Memory B cell (primary cell): ENCODE measurements at regions not wholly inside any gene's neighbourhood (a gene's known extent, or its start where the extent isn't known, plus 50 kb on each side); places are given as distances from the start of the nearest gene placed in this dataset.
A peak's percentile ranks its signal among the peaks of the same experiment; 100 is the strongest.

Source experiments
- ATAC-seq: fragments of 150-1000 bp; cut with Tn5 transposase; 2 replicates; pipeline ENCODE4 v1.10.0; 2021; ENCODE audit warnings: low read depth, mild to moderate bottlenecking, moderate library complexity
- DNase-seq, 2 donors: peaks; one replicate each; pipeline ENCODE4 v3.0.0; 2022; ENCODE audit warnings: low spot score in 2 of 2
- H3K27ac Mint-ChIP-seq: one replicate; pipeline ENCODE4 v1.8.0; 2022; ENCODE audit warnings: mild to moderate bottlenecking, moderate library complexity, mixed read lengths
- H3K27me3 Mint-ChIP-seq: one replicate; pipeline ENCODE4 v1.8.0; 2022; ENCODE audit warnings: mixed read lengths
- H3K36me3 Mint-ChIP-seq: one replicate; pipeline ENCODE4 v1.8.0; 2022; ENCODE audit warnings: mild to moderate bottlenecking, mixed read lengths
- H3K4me1 Mint-ChIP-seq: one replicate; pipeline ENCODE4 v1.8.0; 2022; ENCODE audit warnings: mixed read lengths
- H3K4me3 Mint-ChIP-seq: one replicate; pipeline ENCODE4 v1.8.0; 2022; ENCODE audit warnings: mild to moderate bottlenecking, moderate library complexity, mixed read lengths
- H3K9me3 Mint-ChIP-seq: one replicate; pipeline ENCODE4 v1.8.0; 2022; ENCODE audit warnings: mixed read lengths

DNA sequence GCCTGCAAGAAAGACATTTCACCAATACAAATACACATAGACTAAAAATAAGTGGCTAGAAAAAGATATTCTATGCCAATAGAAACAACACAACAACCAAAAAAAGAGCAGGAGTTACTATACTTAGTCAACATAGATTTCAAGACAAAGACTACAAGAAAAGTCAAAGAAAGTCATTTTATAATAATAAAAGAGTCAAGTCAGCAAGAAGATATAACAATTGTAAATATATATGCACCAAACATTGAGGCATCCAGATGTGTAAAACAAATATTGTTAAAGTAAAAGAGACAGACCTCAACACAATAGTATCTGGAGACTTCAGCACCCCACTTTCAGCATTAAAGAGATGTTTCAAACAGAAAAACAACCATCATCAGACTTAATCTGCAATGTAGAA, 104.6 kb downstream of the AMY1C start:
- no peak for ATAC-seq
- Mint-ChIP-seq H3K27me3 (no peaks in the 10 kb centered on the region), H3K4me1 (no peaks in the 10 kb centered on the region), H3K36me3 (no peaks in the 10 kb centered on the region), H3K27ac (no peak overlapping the region), H3K4me3 (no peak overlapping the region), H3K9me3 (peaks cover 7% of the 10 kb centered on the region)
- DNase-seq, result no peak

DNA sequence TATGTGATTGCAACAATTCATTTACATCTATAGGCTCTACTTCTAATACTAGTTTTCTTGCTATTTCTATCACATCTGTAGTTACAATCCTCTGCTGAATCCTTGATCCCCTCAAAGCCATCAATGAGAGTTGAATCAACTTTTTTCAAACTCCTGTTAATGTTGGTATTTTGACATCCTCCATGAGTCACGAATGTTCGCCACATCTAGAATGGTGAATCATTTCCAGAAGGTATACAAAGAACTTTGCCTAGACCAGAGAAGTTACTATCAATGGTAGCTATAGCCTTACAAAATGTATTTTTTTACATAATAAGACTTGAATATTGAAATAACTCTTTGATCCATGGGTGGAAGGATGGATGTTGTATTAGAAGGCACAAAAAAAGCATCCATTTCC, 110.0 kb downstream of the AMY1C start:
- ATAC-seq (no peak), DNase-seq (no peak)
- no peak overlapping the region for H3K4me3 Mint-ChIP-seq
- H3K9me3 Mint-ChIP-seq, result peaks cover 4% of the 10 kb centered on the region
- no peak overlapping the region for H3K27ac Mint-ChIP-seq
- H3K27me3 Mint-ChIP-seq, result no peaks in the 10 kb centered on the region
- no peaks in the 10 kb centered on the region for H3K36me3 Mint-ChIP-seq
- H3K4me1 Mint-ChIP-seq, result no peaks in the 10 kb centered on the region

DNA sequence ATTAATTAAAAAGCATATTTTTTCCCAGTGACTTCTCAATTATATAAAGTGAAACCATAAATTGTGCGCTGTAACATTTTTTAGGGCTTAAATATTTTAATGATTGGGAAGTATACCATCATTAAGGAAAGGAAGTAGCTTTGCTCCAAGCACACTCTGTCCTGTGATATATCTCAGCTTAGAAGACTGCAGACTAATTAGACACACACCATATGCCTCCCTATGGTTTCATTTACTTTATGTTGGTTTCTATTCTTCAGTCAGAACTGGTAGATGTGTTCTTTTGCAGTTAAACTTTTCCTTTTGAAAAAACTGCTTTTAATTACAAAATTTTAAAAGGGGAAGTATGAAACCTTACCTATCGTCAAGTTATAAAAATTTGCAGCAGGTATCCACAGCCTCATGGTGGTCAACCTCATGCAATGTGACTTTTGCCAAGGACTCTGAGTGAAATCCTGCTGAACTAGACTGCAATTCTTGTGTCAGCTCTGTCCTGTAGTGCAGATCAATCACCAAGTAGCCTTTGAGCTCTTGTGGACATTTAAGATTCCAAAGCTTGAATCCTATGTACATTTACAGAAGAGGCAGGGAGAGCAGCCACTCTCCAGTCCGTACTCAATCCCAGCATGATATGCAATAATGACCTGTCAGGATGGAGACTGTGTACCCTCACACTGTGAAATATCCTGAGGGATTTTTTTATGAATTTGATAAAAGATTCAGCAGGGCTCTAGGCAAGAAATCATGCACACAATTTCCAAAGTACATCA, 149.1 kb downstream of the AMY1C start:
- DNase-seq (no peak), ATAC-seq (no peak)
- H3K27me3 Mint-ChIP-seq, result peaks cover 1% of the 10 kb centered on the region
- no peaks in the 10 kb centered on the region for H3K9me3 Mint-ChIP-seq
- H3K36me3 Mint-ChIP-seq, result no peaks in the 10 kb centered on the region
- no peak overlapping the region for H3K27ac Mint-ChIP-seq
- H3K4me3 Mint-ChIP-seq, result no peak overlapping the region
- no peaks in the 10 kb centered on the region for H3K4me1 Mint-ChIP-seq

DNA sequence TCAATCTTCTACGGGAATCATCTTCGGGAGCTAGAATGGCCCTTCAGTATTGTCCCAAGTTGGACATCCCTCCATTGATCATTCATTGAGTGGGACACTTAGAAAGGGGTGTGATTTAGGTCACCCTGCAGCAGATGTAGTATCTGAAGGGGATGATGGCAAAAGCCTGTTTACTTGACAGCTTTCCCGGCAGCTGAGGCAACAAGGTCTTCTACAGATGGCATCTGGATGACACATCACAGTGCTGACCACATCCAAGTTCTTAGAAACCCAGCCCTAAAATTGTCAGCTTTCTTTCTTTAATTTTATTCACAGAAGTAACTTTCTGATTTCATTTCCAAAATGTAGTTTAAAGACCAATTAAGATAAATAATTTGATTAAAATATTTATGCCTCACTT, 150.3 kb downstream of the AMY1C start:
- Mint-ChIP-seq H3K36me3 (no peaks in the 10 kb centered on the region), H3K4me3 (no peak overlapping the region), H3K9me3 (no peaks in the 10 kb centered on the region), H3K27me3 (peaks cover 1% of the 10 kb centered on the region), H3K27ac (no peak overlapping the region), H3K4me1 (no peaks in the 10 kb centered on the region)
- ATAC-seq (no peak), DNase-seq (no peak)

DNA sequence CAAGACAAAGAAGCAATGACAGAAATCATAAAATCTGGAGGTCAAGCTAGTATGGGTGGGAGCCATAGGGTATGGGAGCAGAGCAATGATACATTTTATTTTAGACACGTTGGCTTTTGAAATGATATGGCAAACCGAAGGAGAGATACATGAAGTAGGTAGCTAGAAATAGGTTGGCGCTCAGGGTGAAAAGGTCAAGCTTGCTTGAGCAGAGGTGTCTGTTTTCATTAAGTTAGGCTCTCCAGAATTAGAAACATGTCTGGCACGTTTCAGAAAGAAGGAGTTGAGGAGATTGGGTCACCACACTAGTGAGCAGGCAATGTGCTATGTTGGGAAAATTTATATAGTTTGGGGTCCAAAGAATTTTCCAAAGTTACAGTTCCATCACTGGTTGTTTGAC, 151.4 kb downstream of the AMY1C start:
- Mint-ChIP-seq H3K4me3 (no peak overlapping the region), H3K9me3 (no peaks in the 10 kb centered on the region), H3K27ac (no peak overlapping the region), H3K36me3 (no peaks in the 10 kb centered on the region), H3K27me3 (peaks cover 1% of the 10 kb centered on the region), H3K4me1 (no peaks in the 10 kb centered on the region)
- ATAC-seq, result no peak
- DNase-seq, result no peak

DNA sequence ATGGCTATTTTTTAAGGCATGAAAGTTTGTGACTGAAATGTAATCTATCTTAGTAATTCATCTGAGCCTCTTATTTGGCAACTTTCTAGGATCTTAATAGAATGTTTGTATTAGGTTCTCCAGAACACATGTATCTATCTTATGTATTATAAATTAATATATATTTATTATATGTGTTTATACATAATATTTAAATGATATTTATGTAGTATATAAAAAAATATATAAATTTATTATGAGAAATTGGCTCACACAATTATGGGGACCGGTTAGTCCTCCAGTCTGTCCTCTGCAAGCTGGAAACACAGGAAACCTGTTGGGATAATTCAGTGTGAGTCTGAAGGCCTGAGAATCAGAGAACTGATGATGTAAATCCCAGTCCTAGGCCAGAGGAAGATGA, 155.7 kb downstream of the AMY1C start:
- Mint-ChIP-seq H3K4me1 (no peaks in the 10 kb centered on the region), H3K27me3 (peaks cover 1% of the 10 kb centered on the region), H3K27ac (no peak overlapping the region), H3K9me3 (no peaks in the 10 kb centered on the region), H3K36me3 (no peaks in the 10 kb centered on the region), H3K4me3 (no peak overlapping the region)
- ATAC-seq (no peak), DNase-seq (no peak)

DNA sequence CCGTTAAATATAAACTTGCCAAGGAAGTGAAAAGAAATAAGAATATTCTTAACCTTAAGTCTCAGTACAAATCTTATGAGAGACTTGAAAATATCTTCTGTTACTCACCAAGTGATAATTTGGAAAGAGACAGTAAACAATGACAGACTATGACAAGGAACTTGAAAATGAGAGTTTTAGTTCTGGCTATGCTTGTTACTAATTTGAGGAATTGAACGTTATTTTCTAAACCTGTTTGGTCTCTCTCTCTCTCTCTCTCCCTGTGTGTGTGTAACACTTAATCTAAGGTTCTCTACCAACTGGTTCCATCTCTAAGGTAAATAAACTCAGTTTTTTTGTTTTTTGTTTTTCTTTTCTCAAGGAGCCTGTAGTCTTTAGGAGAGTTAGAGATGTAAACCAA, 161.8 kb downstream of the AMY1C start:
- DNase-seq, result no peak
- no peaks in the 10 kb centered on the region for H3K4me1 Mint-ChIP-seq
- no peaks in the 10 kb centered on the region for H3K9me3 Mint-ChIP-seq
- H3K36me3 Mint-ChIP-seq, result no peaks in the 10 kb centered on the region
- no peak overlapping the region for H3K27ac Mint-ChIP-seq
- no peak overlapping the region for H3K4me3 Mint-ChIP-seq
- no peaks in the 10 kb centered on the region for H3K27me3 Mint-ChIP-seq
- ATAC-seq, result no peak

DNA sequence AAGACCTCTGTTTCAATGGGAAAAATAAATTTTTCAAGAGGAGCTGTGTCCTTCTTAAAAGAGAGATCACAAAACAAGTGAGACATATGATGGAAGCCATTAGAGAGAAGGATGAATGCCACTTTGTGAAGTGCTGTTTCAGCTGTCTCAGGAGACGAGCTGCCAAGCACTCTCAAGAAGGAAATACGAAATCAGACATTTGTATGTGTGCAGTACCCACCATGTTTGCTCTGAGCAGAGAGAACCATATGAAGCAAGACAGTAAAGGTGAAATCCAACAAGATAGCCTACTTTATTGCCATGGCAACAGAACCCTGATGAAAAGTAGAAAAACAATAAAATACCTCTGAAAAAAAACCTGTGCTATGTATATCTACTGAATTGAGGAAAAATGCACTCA, 168.1 kb downstream of the AMY1C start:
- no peak overlapping the region for H3K4me3 Mint-ChIP-seq
- no peak for DNase-seq
- no peaks in the 10 kb centered on the region for H3K27me3 Mint-ChIP-seq
- H3K27ac Mint-ChIP-seq, result no peak overlapping the region
- H3K9me3 Mint-ChIP-seq, result no peaks in the 10 kb centered on the region
- no peaks in the 10 kb centered on the region for H3K4me1 Mint-ChIP-seq
- no peak for ATAC-seq
- H3K36me3 Mint-ChIP-seq, result no peaks in the 10 kb centered on the region

DNA sequence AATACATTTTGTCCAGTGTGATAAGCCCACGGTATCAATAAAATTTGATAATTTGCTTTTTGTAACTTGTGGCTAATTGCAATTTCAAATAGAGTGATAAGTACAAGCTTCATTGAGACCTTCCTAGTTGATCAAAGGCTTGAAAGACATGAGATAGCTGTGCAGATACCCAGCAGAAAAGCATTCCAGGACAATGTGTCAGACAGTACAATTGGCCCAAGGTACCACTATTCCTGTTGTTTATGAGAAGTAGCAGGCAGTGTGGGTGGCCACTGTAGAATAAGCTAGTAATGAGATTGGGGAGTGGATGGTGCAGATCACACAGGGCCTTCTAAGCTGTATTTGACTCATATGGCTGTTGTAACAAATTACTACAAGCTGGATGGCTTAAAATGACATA, 182.2 kb downstream of the AMY1C start:
- DNase-seq (no peak), ATAC-seq (no peak)
- Mint-ChIP-seq H3K27me3 (no peaks in the 10 kb centered on the region), H3K4me1 (no peaks in the 10 kb centered on the region), H3K27ac (no peak overlapping the region), H3K4me3 (no peak overlapping the region), H3K9me3 (peaks cover 1% of the 10 kb centered on the region), H3K36me3 (no peaks in the 10 kb centered on the region)

DNA sequence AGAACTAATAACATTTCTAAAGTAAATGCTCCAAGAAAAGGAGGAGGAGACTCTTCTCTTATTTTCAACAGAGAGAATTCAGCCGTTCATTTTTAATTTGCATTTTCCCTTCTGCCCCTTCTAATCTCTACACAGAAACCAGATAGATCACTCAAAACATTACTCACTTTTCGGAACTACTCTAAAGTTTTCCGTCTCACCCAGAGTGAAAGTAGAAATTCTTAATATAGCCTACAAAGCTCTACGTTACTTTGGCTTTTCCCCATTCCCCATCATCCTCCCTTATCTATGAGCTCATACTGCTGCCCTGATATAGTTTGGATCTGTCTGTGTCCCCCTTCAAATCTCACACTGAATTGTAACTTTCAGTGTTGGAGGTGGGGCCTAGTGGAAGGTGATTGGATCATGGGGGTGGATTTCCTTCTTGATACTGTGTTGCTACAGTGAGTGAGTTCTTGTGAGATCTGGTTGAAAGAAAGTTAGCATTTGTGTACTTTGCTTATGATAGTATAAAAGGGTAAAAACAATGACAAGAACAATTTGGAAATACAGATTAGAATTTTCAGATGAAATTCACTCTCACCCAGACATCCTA, 188.2 kb downstream of the AMY1C start:
- ATAC-seq (peak; percentile 58), DNase-seq (no peak)
- no peaks in the 10 kb centered on the region for H3K27me3 Mint-ChIP-seq
- H3K36me3 Mint-ChIP-seq, result no peaks in the 10 kb centered on the region
- peak overlapping the region; percentile 75 for H3K4me3 Mint-ChIP-seq
- peak overlapping the region; percentile 89 for H3K27ac Mint-ChIP-seq
- H3K4me1 Mint-ChIP-seq, result peaks cover 10% of the 10 kb centered on the region
- peaks cover 1% of the 10 kb centered on the region for H3K9me3 Mint-ChIP-seq

DNA sequence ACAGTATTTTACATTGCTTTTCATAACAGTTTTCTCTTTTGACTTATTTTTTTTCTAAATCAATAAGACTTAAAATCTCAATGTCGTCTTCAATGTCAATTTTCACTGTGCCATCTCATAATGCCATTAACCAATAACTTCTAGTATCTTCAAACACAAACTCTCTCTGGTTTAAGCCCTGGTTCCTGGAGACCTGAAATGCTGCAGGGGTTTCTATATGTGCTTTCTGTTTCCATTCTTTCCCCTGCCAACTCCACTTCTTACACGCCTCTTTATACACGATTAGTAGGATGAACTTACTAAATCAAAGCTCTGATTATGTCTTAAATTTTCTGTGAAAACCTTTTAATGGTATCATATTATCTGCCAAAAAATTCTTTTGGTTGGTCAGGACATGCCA, 191.4 kb downstream of the AMY1C start:
- no peaks in the 10 kb centered on the region for H3K27me3 Mint-ChIP-seq
- H3K9me3 Mint-ChIP-seq, result no peaks in the 10 kb centered on the region
- H3K36me3 Mint-ChIP-seq, result no peaks in the 10 kb centered on the region
- ATAC-seq, result no peak
- DNase-seq, result no peak
- H3K4me3 Mint-ChIP-seq, result no peak overlapping the region
- peaks cover 10% of the 10 kb centered on the region for H3K4me1 Mint-ChIP-seq
- H3K27ac Mint-ChIP-seq, result no peak overlapping the region

DNA sequence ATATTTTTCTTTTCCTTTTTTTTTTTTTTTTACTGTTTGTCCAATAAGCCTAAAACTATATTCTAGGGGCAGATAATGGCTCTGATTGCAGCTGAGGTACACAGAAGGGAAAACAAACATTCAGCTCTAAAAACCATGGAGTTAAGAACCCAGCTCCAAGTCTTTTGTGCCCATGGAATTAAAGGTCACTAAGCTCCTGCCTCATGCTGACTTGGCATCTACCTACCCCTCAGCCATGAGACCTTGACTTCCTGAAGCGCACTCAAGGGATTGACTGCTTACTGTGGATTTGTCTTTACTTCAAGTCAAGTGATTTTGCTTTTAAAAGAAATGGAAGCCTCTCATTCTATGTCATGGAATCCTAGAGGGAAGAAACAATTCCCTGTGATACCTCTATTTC, 192.3 kb downstream of the AMY1C start:
- no peaks in the 10 kb centered on the region for H3K36me3 Mint-ChIP-seq
- no peak overlapping the region for H3K27ac Mint-ChIP-seq
- no peak overlapping the region for H3K4me3 Mint-ChIP-seq
- no peaks in the 10 kb centered on the region for H3K9me3 Mint-ChIP-seq
- H3K27me3 Mint-ChIP-seq, result no peaks in the 10 kb centered on the region
- DNase-seq (no peak), ATAC-seq (no peak)
- peaks cover 10% of the 10 kb centered on the region for H3K4me1 Mint-ChIP-seq

DNA sequence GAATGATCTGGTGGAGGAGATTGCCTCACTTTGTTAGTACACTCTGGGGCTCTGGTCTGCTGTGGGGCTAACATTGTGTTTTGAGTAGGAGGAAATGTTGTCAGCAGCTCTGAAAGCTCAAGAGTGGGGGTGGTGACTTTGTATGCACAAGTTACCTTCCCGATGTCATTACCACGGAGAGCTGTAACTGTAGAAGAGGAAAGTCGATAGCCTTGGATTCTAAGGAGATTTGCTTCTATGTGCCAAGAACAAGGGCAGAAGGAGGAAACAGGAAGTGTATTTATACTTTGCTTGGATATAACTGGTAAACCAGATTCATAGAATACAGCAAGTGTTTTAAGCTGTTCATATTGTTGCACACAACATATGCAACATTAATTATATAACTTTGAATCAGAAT, 196.1 kb downstream of the AMY1C start:
- Mint-ChIP-seq H3K27ac (no peak overlapping the region), H3K27me3 (no peaks in the 10 kb centered on the region), H3K9me3 (no peaks in the 10 kb centered on the region), H3K4me1 (peaks cover 3% of the 10 kb centered on the region), H3K36me3 (no peaks in the 10 kb centered on the region), H3K4me3 (no peak overlapping the region)
- DNase-seq (no peak), ATAC-seq (no peak)

DNA sequence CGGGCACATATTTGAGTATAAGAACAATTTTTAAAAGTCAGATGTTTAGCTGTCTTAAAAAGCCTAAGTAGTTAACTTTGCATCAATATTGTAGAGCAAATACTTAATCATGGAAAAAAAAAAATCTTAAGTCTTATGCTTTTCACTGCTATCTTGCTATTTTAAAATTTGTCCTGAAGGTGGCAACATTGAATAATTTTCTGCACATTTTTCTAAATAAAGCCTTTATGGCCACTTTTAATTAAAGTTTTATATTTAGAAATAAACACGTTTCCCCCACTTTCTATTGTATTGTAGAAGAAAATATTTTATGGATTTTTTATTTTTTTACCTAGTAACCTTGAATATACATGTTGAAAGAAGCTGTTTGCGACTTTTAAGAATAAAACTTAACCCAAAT, 198.8 kb downstream of the AMY1C start:
- Mint-ChIP-seq H3K9me3 (no peaks in the 10 kb centered on the region), H3K4me3 (no peak overlapping the region), H3K4me1 (no peaks in the 10 kb centered on the region), H3K36me3 (no peaks in the 10 kb centered on the region), H3K27ac (no peak overlapping the region), H3K27me3 (no peaks in the 10 kb centered on the region)
- no peak for ATAC-seq
- no peak for DNase-seq

DNA sequence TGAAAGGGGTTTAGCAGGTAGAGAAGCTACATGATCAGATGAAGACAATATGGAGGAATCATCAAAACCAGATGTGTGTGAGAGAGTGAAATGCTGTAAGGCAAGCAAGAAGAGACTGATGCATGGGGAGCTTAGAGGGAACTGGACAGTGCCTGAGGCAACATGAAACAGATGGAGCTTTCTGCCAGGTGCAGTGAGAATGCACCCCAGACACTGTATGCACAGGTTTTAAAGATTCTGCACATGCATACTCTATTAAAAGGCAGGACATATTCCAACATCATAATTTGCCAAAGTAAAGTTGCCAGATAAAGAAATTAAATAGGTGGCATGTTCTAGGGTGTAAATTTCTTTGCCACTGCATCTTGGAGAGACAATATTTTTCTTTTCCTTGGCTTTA, 200.1 kb downstream of the AMY1C start:
- Mint-ChIP-seq H3K9me3 (no peaks in the 10 kb centered on the region), H3K27me3 (no peaks in the 10 kb centered on the region), H3K4me3 (no peak overlapping the region), H3K27ac (no peak overlapping the region), H3K36me3 (no peaks in the 10 kb centered on the region), H3K4me1 (no peaks in the 10 kb centered on the region)
- no peak for ATAC-seq
- DNase-seq, result no peak
